Stomach (tissue), 8 donors: ENCODE measurements at regions not wholly inside any gene's neighbourhood (a gene's known extent, or its start where the extent isn't known, plus 50 kb on each side); places are given as distances from the start of the nearest gene placed in this dataset.
A peak's percentile ranks its signal among the peaks of the same experiment; 100 is the strongest.

Experiments
- DNase-seq, 2 donors: peaks; one replicate each; pipeline versions ENCODE4 v3.0.0 to v3.0.0-alpha.2; 2013 to 2019
- H3K27ac ChIP-seq, 5 donors: fragments of 200-600 bp in 4 of 5; sonication (generic) in 4 of 5; one replicate each; pipeline ENCODE4 v1.5.1; 2013 to 2019; ENCODE audit warnings: mild to moderate bottlenecking in 1 of 5, moderate library complexity in 1 of 5
- H3K27me3 ChIP-seq, 3 donors: fragments of 200-600 bp; sonication (generic); one replicate each; pipeline ENCODE4 v1.5.1; 2017 to 2019; ENCODE audit warnings: mixed run types in 1 of 3
- H3K36me3 ChIP-seq, 4 donors: fragments of 200-600 bp; sonication (generic); 1 replicate in 3 of 4; 2 replicates in 1 of 4; pipeline ENCODE4 v1.5.1; 2016 to 2019
- H3K4me1 ChIP-seq, 4 donors: fragments of 200-600 bp; sonication (generic); one replicate each; pipeline ENCODE4 v1.5.1; 2016 to 2019
- H3K4me3 ChIP-seq, 4 donors: fragments of 200-600 bp; sonication (generic) in 3 of 4; one replicate each; pipeline ENCODE4 v1.5.1; 2016 to 2019; ENCODE audit warnings: mild to moderate bottlenecking in 1 of 4
- H3K9me3 ChIP-seq, 4 donors: fragments of 200-600 bp; sonication (generic); one replicate each; pipeline ENCODE4 v1.5.1; 2016 to 2019
- CTCF ChIP-seq, 7 experiments: fragments of 450-650 bp in 4 of 7; fragments of 200-600 bp in 3 of 7; sonication (generic) in 3 of 7; IDR thresholded peaks; one replicate each; pipeline ENCODE4 v1.5.1; 2016 to 2019; ENCODE audit warnings: antibody characterized with exemption in 7 of 7, control low read depth in 2 of 7, mild to moderate bottlenecking in 1 of 7
- EP300 ChIP-seq: sonication (generic); formaldehyde crosslinking; IDR thresholded peaks from one replicate; pipeline ENCODE4 v1.6.1; 2017; ENCODE audit warnings: antibody characterized with exemption
- POLR2A ChIP-seq, 4 donors: fragments of 450-650 bp; IDR thresholded peaks; one replicate each; pipeline ENCODE4 v1.6.1; 2016; ENCODE audit warnings: antibody characterized with exemption in 4 of 4, control low read depth in 2 of 4, mild to moderate bottlenecking in 1 of 4, moderate library complexity in 1 of 4
- POLR2AphosphoS5 ChIP-seq, 3 donors: sonication (generic); formaldehyde crosslinking; IDR thresholded peaks; one replicate each; pipeline ENCODE4 v1.6.1; 2016; ENCODE audit warnings: antibody characterized with exemption in 3 of 3
- WGBS, 5 donors: extraction: QIAGEN DNeasy Blood & Tissue Kit in 3 of 5; methylation state at CpG; one replicate each; pipeline versions ENCODE4 v1.1.5 to v1.1.7; 2013 to 2018; 5-methylcytosine and 5-hydroxymethylcytosine counted together
- intact Hi-C: fragments of 100-400 bp; cut with DNase I; formaldehyde crosslinking; loops from one replicate; pipeline ENCODE4 v1.15.1; 2023; ENCODE audit warnings: low total_unique reads
- donor health status: healthy with polysubstance abuse.
- donor health status: Bipolar disorder and iron deficiency.
- donor health status: healthy.

GRCh38 chr7:132029369-132030085, 473.1 kb upstream of the PODXL start:
- Histone ChIP-seq H3K4me3 (no peak overlapping the region), H3K27me3 (no peaks in the 10 kb centered on the region), H3K36me3 (no peaks in the 10 kb centered on the region), H3K9me3 (no peaks in the 10 kb centered on the region), H3K4me1 (peaks cover 0 to 18% (median 13%) of the 10 kb centered on the region in 4 donors), H3K27ac (peak overlapping the region in 3 of 5 donors; percentile 17 to 47 (median 25))
- intact Hi-C loops, result no loop called here
- DNase-seq, result no peak
- TF ChIP-seq EP300 (no peak), POLR2A (IDR thresholded peaks at IDR 0.05) (no peak), CTCF (IDR thresholded peaks at IDR 0.05) (no peak), POLR2AphosphoS5 (IDR thresholded peaks at IDR 0.05) (no peak)
- WGBS, 5 donors, result 42 to 52% (median 49%) methylated on average over 6 of the region's 6 CpGs

DNA sequence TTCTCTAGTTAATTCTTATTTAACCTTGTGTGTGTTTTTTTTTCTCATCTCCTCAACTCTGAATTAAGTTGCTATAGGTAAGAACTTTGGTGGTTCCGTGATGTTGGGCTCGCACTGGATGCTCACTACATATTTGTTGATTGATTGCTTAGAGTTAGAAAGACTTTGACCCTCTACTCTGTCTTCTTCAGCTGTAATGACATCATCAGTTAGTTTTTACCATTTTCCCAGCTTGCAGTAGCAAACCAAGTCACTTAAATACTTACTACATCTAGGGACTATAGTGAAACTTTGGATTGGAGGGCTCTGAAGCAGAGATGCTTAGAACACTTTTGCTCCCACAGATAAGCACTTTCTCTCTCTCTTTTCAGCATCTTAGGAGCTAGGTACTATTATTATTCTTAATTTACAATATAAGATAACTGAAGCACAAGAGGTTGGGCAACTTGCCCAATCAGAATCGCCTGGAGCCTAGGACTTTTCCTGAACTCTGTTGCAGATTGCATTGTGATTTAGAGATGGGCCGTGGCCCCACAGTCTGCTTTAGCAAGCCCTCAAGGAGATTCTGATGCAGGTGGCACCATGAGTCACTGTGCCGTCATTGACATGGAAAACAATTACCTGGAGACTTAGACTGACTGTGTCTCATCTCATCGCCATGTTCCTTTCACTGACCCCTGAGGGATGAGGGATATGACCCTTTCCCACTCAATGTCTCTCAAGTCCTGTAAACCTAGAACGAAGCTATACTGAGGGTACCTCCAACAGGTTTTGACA, 471.9 kb upstream of the PODXL start:
- TF ChIP-seq POLR2AphosphoS5 (IDR thresholded peaks at IDR 0.05), result no peak
- no peak for TF ChIP-seq POLR2A (IDR thresholded peaks at IDR 0.05)
- TF ChIP-seq CTCF (IDR thresholded peaks at IDR 0.05), result no peak
- TF ChIP-seq EP300, result no peak

DNA sequence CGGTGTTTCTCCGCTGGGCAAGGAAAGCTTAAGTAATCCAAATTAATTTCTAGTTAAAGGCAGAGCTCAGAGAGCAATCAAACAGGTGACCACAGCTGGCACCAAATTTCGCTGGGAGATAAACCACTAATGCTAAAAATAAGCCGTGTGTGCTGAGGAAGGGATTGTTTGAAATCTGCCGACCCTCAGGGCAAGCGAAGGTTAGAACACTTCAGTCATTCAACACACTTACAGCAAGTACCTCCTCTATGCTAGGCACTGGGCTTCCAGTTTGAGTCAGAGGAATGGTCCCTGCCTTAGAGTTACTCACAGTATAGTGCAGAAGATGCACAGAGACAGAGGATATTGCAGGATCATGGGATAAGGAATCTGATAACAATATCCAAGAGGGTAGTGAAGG, 467.9 kb upstream of the PODXL start:
- no peak for DNase-seq
- 36 to 62% (median 51%) methylated on average over 6 of the region's 6 CpGs for WGBS, 5 donors
- H3K36me3 ChIP-seq, result no peaks in the 10 kb centered on the region
- no peaks in the 10 kb centered on the region for H3K27me3 ChIP-seq
- H3K4me3 ChIP-seq, result no peak overlapping the region
- TF ChIP-seq POLR2A (IDR thresholded peaks at IDR 0.05) (no peak), POLR2AphosphoS5 (IDR thresholded peaks at IDR 0.05) (no peak), EP300 (no peak), CTCF (IDR thresholded peaks at IDR 0.05) (no peak)
- no peaks in the 10 kb centered on the region for H3K4me1 ChIP-seq
- intact Hi-C loops, result no loop called here
- H3K27ac ChIP-seq, result no peak overlapping the region
- H3K9me3 ChIP-seq, result no peaks in the 10 kb centered on the region

More for the DNA sequence above, 471.9 kb upstream of the PODXL start:
- H3K9me3 ChIP-seq, result no peaks in the 10 kb centered on the region
- no peaks in the 10 kb centered on the region for H3K27me3 ChIP-seq
- intact Hi-C loops, result no loop called here
- H3K4me3 ChIP-seq, result no peak overlapping the region
- 73 to 77% (median 75%) methylated on average over 7 of the region's 7 CpGs for WGBS, 5 donors
- no peak overlapping the region for H3K27ac ChIP-seq
- no peaks in the 10 kb centered on the region for H3K36me3 ChIP-seq
- DNase-seq, result no peak
- peaks cover 0 to 18% (median 13%) of the 10 kb centered on the region in 4 donors for H3K4me1 ChIP-seq

DNA sequence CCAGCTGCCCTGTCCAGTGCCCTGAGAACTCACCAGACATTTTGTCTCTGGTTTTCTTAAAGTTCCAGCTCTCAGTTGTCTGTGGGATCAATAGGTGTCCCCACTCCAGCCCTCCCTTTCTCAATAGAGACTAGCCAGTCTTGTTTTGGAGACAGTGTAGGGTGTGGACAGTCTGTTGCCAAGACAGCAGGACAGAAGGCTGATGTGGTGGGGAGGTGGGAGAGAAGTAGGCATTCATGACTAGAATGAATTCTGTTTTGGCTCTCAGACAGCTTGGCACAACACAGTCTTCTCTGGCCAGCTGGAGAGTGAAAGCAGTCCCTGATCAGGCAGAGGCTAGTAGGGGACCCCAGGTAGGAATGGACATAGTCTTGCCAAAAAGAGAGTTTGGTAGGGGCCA, 467.0 kb upstream of the PODXL start:
- DNase-seq, result no peak
- Histone ChIP-seq H3K9me3 (no peaks in the 10 kb centered on the region), H3K4me1 (no peaks in the 10 kb centered on the region), H3K27me3 (no peaks in the 10 kb centered on the region), H3K27ac (no peak overlapping the region), H3K4me3 (no peak overlapping the region), H3K36me3 (no peaks in the 10 kb centered on the region)
- intact Hi-C loops, result no loop called here
- TF ChIP-seq POLR2AphosphoS5 (IDR thresholded peaks at IDR 0.05) (no peak), CTCF (IDR thresholded peaks at IDR 0.05) (no peak), POLR2A (IDR thresholded peaks at IDR 0.05) (no peak), EP300 (no peak)
